Naive thymus-derived CD8-positive, alpha-beta T cell (primary cell): ENCODE measurements at regions not wholly inside any gene's neighbourhood (a gene's known extent, or its start where the extent isn't known, plus 50 kb on each side); places are given as distances from the start of the nearest gene placed in this dataset.

Source experiments
- ATAC-seq, 2 donors: fragments of 150-1000 bp; cut with Tn5 transposase in 1 of 2; sonication (Bioruptor Pico), chemical (Tn5 transposase) in 1 of 2; 1 replicate in 1 of 2; 2 replicates in 1 of 2; pipeline ENCODE4 v1.10.0; 2021; ENCODE audit warnings: mild to moderate bottlenecking in 2 of 2, moderate library complexity in 2 of 2
- POLR2A ChIA-PET: fragments of 350-600 bp; sonication (Branson Sonifier 250); formaldehyde crosslinking; loops from one replicate; lab custom pipeline; 2021; ENCODE audit warnings: antibody characterized with exemption; lab: Charles Lee
- DNase-seq, 10 donors: peaks; one replicate each; pipeline versions ENCODE4 v3.0.0 to v3.0.0-alpha.2; 2020 to 2022
- H3K27ac Mint-ChIP-seq, 10 donors: one replicate each; pipeline ENCODE4 v1.8.0; 2020 to 2022; ENCODE audit warnings: mild to moderate bottlenecking in 10 of 10, mixed read lengths in 10 of 10, moderate library complexity in 4 of 10, inconsistent platforms in 1 of 10
- H3K27me3 Mint-ChIP-seq, 5 donors: one replicate each; pipeline ENCODE4 v1.8.0; 2021 to 2022; ENCODE audit warnings: mixed read lengths in 5 of 5
- H3K36me3 Mint-ChIP-seq, 3 donors: one replicate each; pipeline ENCODE4 v1.8.0; 2020 to 2022; ENCODE audit warnings: mixed read lengths in 3 of 3, mild to moderate bottlenecking in 2 of 3, inconsistent platforms in 1 of 3
- H3K4me1 Mint-ChIP-seq, 4 donors: one replicate each; pipeline ENCODE4 v1.8.0; 2021 to 2022; ENCODE audit warnings: mixed read lengths in 4 of 4
- H3K4me3 Mint-ChIP-seq, 10 donors: one replicate each; pipeline ENCODE4 v1.8.0; 2020 to 2022; ENCODE audit warnings: mild to moderate bottlenecking in 10 of 10, mixed read lengths in 10 of 10, moderate library complexity in 6 of 10, inconsistent platforms in 1 of 10
- H3K9me3 Mint-ChIP-seq, 9 donors: one replicate each; pipeline ENCODE4 v1.8.0; 2020 to 2022; ENCODE audit warnings: mixed read lengths in 9 of 9, mild to moderate bottlenecking in 3 of 9, inconsistent platforms in 1 of 9, moderate library complexity in 1 of 9

DNA sequence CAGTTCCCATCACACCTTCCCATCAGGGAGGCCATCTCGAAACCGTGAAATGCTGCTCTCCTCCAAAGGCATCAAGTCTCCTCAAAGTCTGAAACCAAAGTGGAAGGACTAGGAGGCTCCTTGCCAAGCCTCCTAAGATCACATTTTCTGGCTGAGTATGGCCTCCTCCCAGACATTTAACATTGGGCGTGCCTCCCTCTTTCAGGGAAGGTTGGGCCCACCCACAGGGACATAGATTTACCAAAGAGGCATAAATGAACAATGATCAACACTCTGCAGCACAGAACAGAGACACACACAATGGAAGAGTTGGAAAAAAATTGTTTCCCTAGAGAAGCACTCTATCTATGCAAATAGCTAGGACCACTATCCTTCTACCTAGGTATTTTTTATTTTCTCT, 381.8 kb downstream of the MAFB start:
- Mint-ChIP-seq H3K9me3 (peaks cover 0 to 3% (median 0%) of the 10 kb centered on the region in 9 donors), H3K4me3 (no peak overlapping the region), H3K27me3 (peaks cover 0 to 24% (median 3%) of the 10 kb centered on the region in 5 donors), H3K27ac (no peak overlapping the region), H3K4me1 (no peaks in the 10 kb centered on the region), H3K36me3 (no peaks in the 10 kb centered on the region)
- DNase-seq: no peak
- POLR2A ChIA-PET: no interaction called here
- no peak for ATAC-seq

DNA sequence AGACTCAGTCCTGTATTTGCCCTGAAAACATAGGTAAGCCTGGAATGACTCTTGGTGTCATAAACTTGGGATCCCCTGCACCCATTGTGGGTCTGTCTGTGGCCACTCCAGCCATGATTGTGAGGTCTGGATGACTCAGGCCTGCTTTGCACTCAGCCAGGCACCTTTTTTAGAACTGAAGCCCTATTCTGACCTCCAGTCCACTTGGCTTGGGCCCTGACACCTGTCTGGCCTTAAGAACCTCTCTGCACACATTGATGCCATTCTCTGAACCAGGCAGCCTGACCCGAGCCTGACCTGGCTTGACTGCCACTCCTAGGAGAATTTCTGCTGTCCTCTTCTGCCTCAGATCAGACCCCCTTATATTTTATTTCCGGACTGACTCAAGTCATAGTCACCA, 383.7 kb downstream of the MAFB start:
- no peak overlapping the region for H3K27ac Mint-ChIP-seq
- no peaks in the 10 kb centered on the region for H3K4me1 Mint-ChIP-seq
- H3K9me3 Mint-ChIP-seq: no peaks in the 10 kb centered on the region
- no peak overlapping the region for H3K4me3 Mint-ChIP-seq
- no peak for ATAC-seq
- DNase-seq: no peak
- H3K27me3 Mint-ChIP-seq: peaks cover 0 to 22% (median 3%) of the 10 kb centered on the region in 5 donors
- POLR2A ChIA-PET: no interaction called here
- H3K36me3 Mint-ChIP-seq: no peaks in the 10 kb centered on the region

DNA sequence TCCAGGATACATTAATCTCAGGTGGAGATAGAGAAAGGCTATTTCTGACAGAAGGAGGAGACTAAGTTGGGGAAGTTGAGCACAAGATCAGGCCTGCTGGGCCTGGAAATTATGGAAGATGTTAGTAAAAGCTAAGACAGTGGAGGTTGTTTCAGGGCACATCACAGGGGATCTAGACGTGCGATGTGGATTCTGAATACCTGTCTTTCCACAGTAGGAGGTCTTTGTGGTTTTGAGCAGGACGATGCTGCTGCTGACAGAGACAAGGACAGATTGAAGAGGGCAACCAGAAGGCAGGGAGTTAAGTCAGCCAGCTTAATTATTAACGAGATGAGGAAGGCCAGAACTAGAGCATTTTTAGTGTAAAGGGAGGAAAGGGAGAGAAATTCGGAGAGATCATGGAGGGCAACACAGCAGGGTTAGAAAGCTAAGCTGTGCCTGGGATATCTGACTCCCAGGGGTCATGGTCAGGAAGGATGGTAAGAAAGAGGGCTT, 384.9 kb downstream of the MAFB start:
- no peak for ATAC-seq
- DNase-seq: no peak
- Mint-ChIP-seq H3K36me3 (no peaks in the 10 kb centered on the region), H3K4me1 (no peaks in the 10 kb centered on the region), H3K4me3 (no peak overlapping the region), H3K9me3 (no peaks in the 10 kb centered on the region), H3K27me3 (peaks cover 0 to 22% (median 5%) of the 10 kb centered on the region in 5 donors), H3K27ac (no peak overlapping the region)
- POLR2A ChIA-PET: no interaction called here

DNA sequence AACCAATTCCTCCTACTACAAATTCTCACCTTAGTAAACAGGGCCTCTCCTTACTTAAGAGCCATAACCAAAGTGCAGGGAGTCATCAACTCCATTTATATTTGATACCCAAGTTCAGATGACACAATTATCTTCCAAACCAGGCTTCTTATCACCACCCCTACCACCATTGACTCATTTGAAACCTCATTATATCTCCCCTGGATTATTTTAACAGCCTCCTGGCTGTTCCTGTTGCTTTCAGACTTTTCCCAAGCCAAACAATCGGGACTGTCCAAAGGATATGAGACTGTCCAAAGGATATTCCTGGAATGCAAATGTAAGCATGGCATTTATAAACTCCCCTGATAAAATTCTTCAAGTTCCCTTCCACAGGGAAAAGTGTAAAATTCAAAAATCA, 394.3 kb downstream of the MAFB start:
- DNase-seq: no peak
- H3K27ac Mint-ChIP-seq: peak overlapping the region in 1 of 10 donors; percentile 13
- H3K36me3 Mint-ChIP-seq: no peaks in the 10 kb centered on the region
- no peak for ATAC-seq
- H3K27me3 Mint-ChIP-seq: peaks cover 0 to 35% (median 13%) of the 10 kb centered on the region in 5 donors
- no peak overlapping the region for H3K4me3 Mint-ChIP-seq
- POLR2A ChIA-PET: no interaction called here
- H3K9me3 Mint-ChIP-seq: peaks cover 0 to 7% (median 0%) of the 10 kb centered on the region in 9 donors
- no peaks in the 10 kb centered on the region for H3K4me1 Mint-ChIP-seq

DNA sequence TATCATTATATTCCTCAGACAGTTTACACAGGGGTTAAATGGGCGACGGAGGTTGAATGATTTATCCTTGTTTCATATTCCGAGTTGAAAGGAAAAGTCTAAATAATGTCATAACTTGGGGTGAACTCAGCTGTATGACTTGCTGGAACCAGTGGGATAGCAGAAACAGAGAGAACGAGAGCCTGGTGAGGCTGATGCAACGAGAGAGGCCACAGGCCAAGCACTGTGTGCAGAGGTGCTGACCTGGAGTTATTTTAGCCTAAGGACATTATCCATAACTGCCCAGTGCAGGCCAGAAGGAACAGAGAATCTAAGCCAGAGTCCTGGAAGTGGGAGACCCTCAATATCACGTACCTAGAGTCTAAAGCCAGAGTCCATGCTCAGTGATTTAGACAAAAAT, 394.9 kb downstream of the MAFB start:
- H3K4me1 Mint-ChIP-seq: no peaks in the 10 kb centered on the region
- H3K27ac Mint-ChIP-seq: no peak overlapping the region
- POLR2A ChIA-PET: no interaction called here
- H3K36me3 Mint-ChIP-seq: no peaks in the 10 kb centered on the region
- no peak for DNase-seq
- H3K27me3 Mint-ChIP-seq: peaks cover 0 to 35% (median 13%) of the 10 kb centered on the region in 5 donors
- H3K4me3 Mint-ChIP-seq: no peak overlapping the region
- peaks cover 0 to 7% (median 0%) of the 10 kb centered on the region in 9 donors for H3K9me3 Mint-ChIP-seq
- no peak for ATAC-seq

DNA sequence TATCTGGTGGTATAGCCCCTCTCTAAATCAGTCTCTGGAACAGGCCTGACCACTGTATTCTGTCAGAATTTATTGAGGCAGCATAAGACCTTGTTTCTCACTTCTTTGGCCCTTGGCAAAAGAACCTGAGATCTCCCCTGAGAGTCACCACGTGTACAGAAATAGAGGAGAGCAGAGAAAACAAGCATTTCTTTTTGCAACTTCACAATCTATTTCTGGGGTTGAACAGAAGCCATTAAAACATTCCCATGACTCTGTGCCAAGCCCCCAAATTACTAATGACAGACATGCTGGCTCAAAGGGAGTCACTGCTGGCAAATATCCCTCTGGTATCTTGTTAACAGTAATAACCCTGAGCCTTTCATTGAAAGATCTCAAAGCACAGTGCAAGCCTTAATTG, 395.3 kb downstream of the MAFB start:
- no peak for ATAC-seq
- Mint-ChIP-seq H3K4me1 (no peaks in the 10 kb centered on the region), H3K27ac (no peak overlapping the region), H3K27me3 (peaks cover 2 to 35% (median 13%) of the 10 kb centered on the region in 5 donors), H3K9me3 (peaks cover 0 to 7% (median 0%) of the 10 kb centered on the region in 9 donors), H3K4me3 (no peak overlapping the region), H3K36me3 (no peaks in the 10 kb centered on the region)
- POLR2A ChIA-PET: no interaction called here
- no peak for DNase-seq

DNA sequence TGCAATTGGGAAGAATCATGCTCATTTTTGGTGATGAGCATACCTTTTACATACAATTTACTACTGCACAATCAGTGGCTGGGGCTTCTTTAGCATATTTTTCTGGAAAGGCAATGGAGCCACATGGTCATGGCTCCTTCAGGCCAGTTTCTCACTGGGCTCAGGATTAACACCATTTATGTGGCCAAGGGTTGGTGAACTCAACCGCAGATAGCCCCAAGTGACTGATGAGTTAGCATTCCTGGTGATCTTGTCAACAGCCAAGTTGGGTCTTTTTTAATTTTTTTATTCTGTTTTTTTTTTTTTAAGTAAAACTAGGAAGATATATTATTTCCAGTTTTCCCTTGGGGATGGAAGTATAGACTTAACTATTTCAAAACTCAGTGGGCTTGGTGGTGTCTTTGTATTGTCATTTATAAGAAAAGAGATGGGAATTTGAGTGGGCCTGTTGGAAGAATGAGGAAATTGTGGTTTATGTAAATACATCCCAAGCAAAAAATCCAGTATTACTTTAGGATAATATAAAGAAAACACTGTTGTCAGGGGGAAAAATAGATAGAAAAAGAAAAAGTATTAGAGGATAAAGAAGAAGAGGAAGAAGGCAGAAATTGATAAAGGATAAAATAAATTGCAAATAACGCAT, 397.4 kb downstream of the MAFB start:
- Mint-ChIP-seq H3K27me3 (peaks cover 4 to 35% (median 13%) of the 10 kb centered on the region in 5 donors), H3K9me3 (peaks cover 0 to 7% (median 0%) of the 10 kb centered on the region in 9 donors), H3K36me3 (no peaks in the 10 kb centered on the region), H3K27ac (no peak overlapping the region), H3K4me3 (no peak overlapping the region), H3K4me1 (no peaks in the 10 kb centered on the region)
- POLR2A ChIA-PET: no interaction called here
- DNase-seq (no peak), ATAC-seq (no peak)

DNA sequence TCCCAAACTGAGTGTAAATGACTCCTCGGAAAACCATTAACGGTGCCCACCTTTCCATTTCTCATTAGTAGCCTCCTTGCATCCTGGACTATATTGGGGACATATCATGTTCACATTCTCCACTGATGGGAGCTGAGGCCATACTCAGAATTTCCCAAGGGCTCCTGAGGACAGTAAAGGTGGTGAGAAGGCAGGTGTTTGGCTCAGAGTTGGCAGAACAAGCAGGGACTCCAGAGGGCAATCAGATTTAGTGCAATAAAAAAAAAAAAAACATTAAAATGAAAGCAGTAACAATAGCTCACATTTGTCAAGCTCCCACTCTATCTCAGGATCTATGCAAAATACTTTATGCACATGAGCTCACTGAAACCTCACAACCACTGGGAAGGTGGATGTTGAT, 401.4 kb downstream of the MAFB start:
- POLR2A ChIA-PET: no interaction called here
- Mint-ChIP-seq H3K4me1 (no peaks in the 10 kb centered on the region), H3K4me3 (no peak overlapping the region), H3K9me3 (no peaks in the 10 kb centered on the region), H3K36me3 (no peaks in the 10 kb centered on the region), H3K27me3 (peaks cover 1 to 19% (median 11%) of the 10 kb centered on the region in 5 donors), H3K27ac (no peak overlapping the region)
- DNase-seq (no peak), ATAC-seq (no peak)

DNA sequence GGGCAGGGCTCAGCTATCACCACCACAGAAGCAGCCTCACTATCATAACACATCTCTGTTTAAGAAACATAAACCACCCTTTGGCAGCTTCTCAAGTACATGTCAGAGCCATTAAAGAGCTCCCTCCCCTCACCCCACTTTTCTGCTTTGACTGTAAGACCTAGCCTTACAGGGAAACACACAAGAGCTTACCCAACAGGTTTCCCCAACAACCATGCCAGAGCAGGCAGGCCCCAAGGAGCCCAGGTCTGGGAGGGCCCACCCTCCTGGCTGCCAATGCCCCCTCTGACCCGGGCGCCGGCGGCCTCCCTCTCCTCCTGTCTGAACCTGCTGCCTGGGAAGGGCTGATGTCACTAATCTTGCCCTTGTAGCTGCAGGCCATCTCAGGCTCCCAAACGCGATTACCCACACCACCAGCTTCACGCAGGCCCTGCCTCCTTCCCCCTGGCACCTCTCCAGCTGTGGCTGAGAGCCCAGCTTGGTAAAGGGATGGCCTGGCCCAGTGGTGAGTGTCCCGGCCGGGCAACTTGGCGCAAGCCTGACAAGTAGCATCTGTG, 402.0 kb downstream of the MAFB start:
- Mint-ChIP-seq H3K9me3 (no peaks in the 10 kb centered on the region), H3K27ac (no peak overlapping the region), H3K27me3 (peaks cover 0 to 24% (median 6%) of the 10 kb centered on the region in 5 donors), H3K36me3 (no peaks in the 10 kb centered on the region), H3K4me3 (no peak overlapping the region), H3K4me1 (no peaks in the 10 kb centered on the region)
- no peak for DNase-seq
- ATAC-seq: no peak
- POLR2A ChIA-PET: no interaction called here

DNA sequence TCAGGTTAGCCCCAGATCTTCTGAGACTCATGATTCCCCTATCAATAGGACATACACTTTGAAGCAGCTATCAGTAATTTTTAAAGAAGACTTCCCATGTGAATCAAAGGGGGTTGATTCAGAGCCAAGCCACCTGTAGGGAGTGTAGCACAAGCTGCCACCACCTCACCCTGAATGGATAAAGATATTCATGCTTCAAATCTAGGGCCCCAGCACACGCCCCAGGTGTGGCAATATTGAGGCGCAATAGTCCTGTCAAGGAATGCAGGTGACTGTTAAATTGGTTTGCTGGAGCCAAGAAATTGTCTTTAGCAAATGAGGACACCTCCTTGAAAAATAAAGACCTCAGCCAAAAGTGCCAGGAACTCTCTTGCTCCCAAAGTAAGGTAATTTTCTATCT, 404.4 kb downstream of the MAFB start:
- POLR2A ChIA-PET: no interaction called here
- no peak overlapping the region for H3K27ac Mint-ChIP-seq
- DNase-seq (no peak), ATAC-seq (no peak)
- H3K36me3 Mint-ChIP-seq: no peaks in the 10 kb centered on the region
- no peak overlapping the region for H3K4me3 Mint-ChIP-seq
- peaks cover 1 to 31% (median 10%) of the 10 kb centered on the region in 5 donors for H3K27me3 Mint-ChIP-seq
- H3K4me1 Mint-ChIP-seq: no peaks in the 10 kb centered on the region
- H3K9me3 Mint-ChIP-seq: no peaks in the 10 kb centered on the region

DNA sequence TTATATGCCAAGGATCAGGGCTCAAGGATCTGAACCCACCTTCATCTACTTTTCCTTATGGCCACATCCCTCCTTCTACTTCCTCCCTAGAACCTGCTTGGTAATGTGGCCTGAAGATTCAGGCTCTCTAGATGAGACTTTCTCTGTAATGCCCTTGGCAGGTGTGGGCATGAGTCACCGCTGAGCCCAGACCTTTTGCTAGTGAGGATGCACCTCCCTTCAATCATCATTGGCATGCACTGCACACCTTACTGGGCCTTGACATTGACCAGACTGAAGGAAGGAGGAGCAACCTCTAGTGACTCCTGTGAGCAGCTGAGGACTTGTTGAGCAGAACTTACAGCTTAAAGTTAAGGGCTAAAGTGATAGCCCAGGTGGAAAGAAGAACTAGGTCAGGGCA, 405.3 kb downstream of the MAFB start:
- H3K36me3 Mint-ChIP-seq: no peaks in the 10 kb centered on the region
- POLR2A ChIA-PET: no interaction called here
- peaks cover 1 to 24% (median 8%) of the 10 kb centered on the region in 5 donors for H3K27me3 Mint-ChIP-seq
- H3K9me3 Mint-ChIP-seq: no peaks in the 10 kb centered on the region
- no peak overlapping the region for H3K4me3 Mint-ChIP-seq
- DNase-seq (no peak), ATAC-seq (no peak)
- H3K4me1 Mint-ChIP-seq: no peaks in the 10 kb centered on the region
- no peak overlapping the region for H3K27ac Mint-ChIP-seq

DNA sequence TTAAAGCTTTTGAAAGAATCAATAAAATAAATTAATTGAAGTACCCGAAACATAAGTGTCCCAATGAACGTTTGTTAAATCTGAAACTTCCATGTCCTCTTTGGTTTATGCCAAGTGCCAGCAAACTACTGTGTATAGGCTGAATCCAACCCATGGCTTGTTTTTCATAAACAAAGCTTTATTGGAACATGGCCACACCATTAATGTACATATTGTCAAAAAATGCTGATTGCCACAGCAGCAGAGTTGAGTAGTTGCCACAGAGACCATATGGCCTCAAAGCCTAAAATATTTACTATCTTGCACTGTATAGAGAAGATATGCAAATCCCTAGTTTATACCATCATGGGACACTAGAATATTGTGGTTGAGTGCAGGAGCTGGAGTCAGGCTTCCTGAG, 406.1 kb downstream of the MAFB start:
- POLR2A ChIA-PET: no interaction called here
- peaks cover 1 to 24% (median 6%) of the 10 kb centered on the region in 5 donors for H3K27me3 Mint-ChIP-seq
- H3K4me1 Mint-ChIP-seq: no peaks in the 10 kb centered on the region
- no peaks in the 10 kb centered on the region for H3K9me3 Mint-ChIP-seq
- no peak overlapping the region for H3K4me3 Mint-ChIP-seq
- H3K27ac Mint-ChIP-seq: no peak overlapping the region
- DNase-seq: no peak
- no peak for ATAC-seq
- H3K36me3 Mint-ChIP-seq: no peaks in the 10 kb centered on the region

DNA sequence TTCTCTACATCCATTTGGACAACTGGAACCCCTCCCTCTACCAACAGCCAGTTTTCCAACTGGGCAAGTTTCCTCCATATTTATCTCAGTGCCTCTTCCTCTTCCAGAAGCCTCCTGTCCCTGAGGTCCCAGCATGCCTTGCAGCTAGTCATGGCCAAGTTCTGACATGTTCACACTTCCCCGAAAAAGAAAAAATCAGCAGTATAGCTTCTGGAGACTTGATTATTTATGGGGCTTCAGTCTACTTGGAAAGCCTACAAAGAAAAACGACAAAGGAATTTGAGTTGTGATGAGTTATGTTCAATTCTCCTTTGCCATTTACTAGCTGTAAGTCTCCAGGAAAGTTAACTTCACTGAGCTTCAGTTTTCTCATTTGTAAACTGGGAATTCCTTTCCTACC, 406.5 kb downstream of the MAFB start:
- H3K9me3 Mint-ChIP-seq: no peaks in the 10 kb centered on the region
- peaks cover 1 to 24% (median 6%) of the 10 kb centered on the region in 5 donors for H3K27me3 Mint-ChIP-seq
- no peak overlapping the region for H3K27ac Mint-ChIP-seq
- no peak overlapping the region for H3K4me3 Mint-ChIP-seq
- no peaks in the 10 kb centered on the region for H3K36me3 Mint-ChIP-seq
- no peak for DNase-seq
- POLR2A ChIA-PET: no interaction called here
- no peaks in the 10 kb centered on the region for H3K4me1 Mint-ChIP-seq
- ATAC-seq: no peak

DNA sequence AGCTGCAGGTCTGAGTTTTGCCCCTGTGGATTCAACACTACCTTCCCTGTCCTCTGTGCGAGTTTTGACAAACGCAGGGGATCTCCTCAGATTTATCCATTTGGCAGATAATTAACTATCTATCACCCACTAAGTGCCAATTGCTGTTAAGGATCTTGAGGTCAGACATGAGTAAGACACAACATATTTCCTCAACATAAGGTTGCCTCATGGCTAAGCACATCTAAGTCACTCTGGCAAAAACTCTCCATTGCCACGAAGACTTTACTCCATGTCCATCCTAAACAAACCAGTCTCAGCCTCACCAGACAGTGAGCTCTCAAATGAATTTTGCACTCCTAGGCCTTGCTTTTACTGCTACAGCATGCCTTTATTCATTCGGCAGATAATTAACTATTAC, 408.4 kb downstream of the MAFB start:
- ATAC-seq (no peak), DNase-seq (no peak)
- peaks cover 1 to 24% (median 6%) of the 10 kb centered on the region in 5 donors for H3K27me3 Mint-ChIP-seq
- H3K4me3 Mint-ChIP-seq: no peak overlapping the region
- H3K36me3 Mint-ChIP-seq: no peaks in the 10 kb centered on the region
- no peak overlapping the region for H3K27ac Mint-ChIP-seq
- POLR2A ChIA-PET: no interaction called here
- H3K9me3 Mint-ChIP-seq: no peaks in the 10 kb centered on the region
- no peaks in the 10 kb centered on the region for H3K4me1 Mint-ChIP-seq
